ENCODE measurements at regions not wholly inside any gene's neighbourhood (a gene's known extent, or its start where the extent isn't known, plus 50 kb on each side); places are given as distances from the start of the nearest gene placed in this dataset.
A peak's percentile ranks its signal among the peaks of the same experiment; 100 is the strongest.

- Histone ChIP-seq H3K9me3 (no peaks in the 10 kb centered on the region), H3K27me3 (no peaks in the 10 kb centered on the region), H3K4me1 (no peaks in the 10 kb centered on the region), H3K27ac (no peak overlapping the region), H3K4me3 (no peak overlapping the region), H3K36me3 (replicated peaks in 1 of 2; ENCODE audit: insufficient read depth in 1 of 2, low read depth in 2 of 2) (no peaks in the 10 kb centered on the region)
- 53 to 71% methylated on average over 2 of the region's 2 CpGs for WGBS, 2 donors
- no peak for ATAC-seq
- intact Hi-C loops (cut with DNase I), result no loop called here
- no peak for DNase-seq
- no peak for TF ChIP-seq POLR2A (IDR thresholded peaks at IDR 0.05)
- no peak for TF ChIP-seq CTCF (IDR thresholded peaks at IDR 0.05)
Observed at GRCh38 chr18:59839246-59839645, 60.5 kb upstream of the PMAIP1 start.

DNA sequence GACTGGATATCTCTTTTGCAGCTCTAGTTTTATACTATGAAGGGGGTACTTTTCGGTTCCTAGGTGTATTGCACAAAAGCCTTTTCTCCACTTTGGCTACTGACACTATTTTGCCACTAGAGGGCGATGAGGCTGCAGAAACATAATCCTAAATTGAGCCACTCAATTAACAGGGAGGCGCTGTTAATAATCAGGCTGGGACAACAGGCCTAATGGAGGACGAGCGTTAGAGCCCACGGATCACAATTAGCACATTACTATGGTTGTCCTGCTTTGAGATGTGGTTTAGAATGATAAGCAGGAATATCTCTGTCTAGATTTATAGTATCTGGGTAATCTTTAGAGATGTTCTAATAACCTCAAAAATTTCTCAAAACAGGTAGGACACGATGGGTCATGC, 62.2 kb upstream of the PMAIP1 start:
- peak; percentile 30 to 54 (median 45) for DNase-seq
- Histone ChIP-seq H3K36me3 (replicated peaks in 1 of 2; ENCODE audit: insufficient read depth in 1 of 2, low read depth in 2 of 2) (no peaks in the 10 kb centered on the region), H3K27ac (no peak overlapping the region), H3K4me3 (no peak overlapping the region), H3K9me3 (no peaks in the 10 kb centered on the region), H3K4me1 (no peaks in the 10 kb centered on the region), H3K27me3 (no peaks in the 10 kb centered on the region)
- TF ChIP-seq CTCF (IDR thresholded peaks at IDR 0.05) (peak; percentile 69 to 90 (median 73)), POLR2A (IDR thresholded peaks at IDR 0.05) (no peak)
- intact Hi-C loops (cut with DNase I), result no loop called here
- 15 to 18% methylated on average over 7 of the region's 7 CpGs for WGBS, 2 donors
- no peak for ATAC-seq

DNA sequence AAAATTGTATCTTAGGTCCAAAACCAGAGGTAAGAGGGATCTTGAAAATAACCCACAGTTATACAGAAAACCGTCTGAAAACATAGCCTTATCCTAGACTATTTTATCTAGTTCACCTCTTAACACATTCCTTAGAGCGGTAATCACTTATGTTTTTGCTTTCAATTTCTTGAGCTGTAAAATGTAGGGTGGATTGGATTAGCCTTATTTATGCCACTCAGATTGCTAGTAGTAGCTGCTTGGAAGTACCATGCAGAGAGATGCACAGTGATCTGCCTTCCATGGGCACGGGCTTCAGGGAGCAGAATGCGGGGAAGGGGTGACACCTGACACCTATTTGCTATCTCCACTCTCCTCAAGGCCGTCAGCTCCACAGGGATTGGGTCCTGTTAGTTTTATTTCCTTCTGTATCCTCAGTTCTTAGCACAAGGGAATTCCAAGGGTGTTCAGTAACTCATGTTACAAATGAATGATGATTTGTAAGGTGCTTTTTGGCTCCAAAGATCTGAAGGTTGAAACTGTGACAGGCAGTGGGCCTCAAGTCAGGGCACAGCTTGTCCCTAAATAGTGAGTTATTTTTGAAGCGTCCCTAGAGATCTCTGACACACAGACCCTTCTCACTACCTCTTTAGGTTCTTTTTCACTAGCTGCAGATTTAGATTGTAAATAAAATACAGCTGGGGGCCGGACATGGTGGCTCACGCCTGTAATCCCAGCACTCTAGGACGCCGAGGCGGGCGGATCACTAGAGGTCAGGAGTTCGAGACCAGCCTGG, 64.0 kb upstream of the PMAIP1 start:
- Histone ChIP-seq H3K4me3 (no peak overlapping the region), H3K36me3 (replicated peaks in 1 of 2; ENCODE audit: insufficient read depth in 1 of 2, low read depth in 2 of 2) (no peaks in the 10 kb centered on the region), H3K27me3 (no peaks in the 10 kb centered on the region), H3K4me1 (no peaks in the 10 kb centered on the region), H3K9me3 (no peaks in the 10 kb centered on the region), H3K27ac (no peak overlapping the region)
- 58 to 61% methylated on average over 13 of the region's 13 CpGs for WGBS, 2 donors
- no peak for TF ChIP-seq CTCF (IDR thresholded peaks at IDR 0.05)
- no peak for TF ChIP-seq POLR2A (IDR thresholded peaks at IDR 0.05)
- intact Hi-C loops (cut with DNase I), result no loop called here
- DNase-seq (no peak), ATAC-seq (no peak)

- Histone ChIP-seq H3K4me3 (no peak overlapping the region), H3K9me3 (no peaks in the 10 kb centered on the region), H3K27ac (no peak overlapping the region), H3K4me1 (no peaks in the 10 kb centered on the region), H3K27me3 (no peaks in the 10 kb centered on the region), H3K36me3 (replicated peaks in 1 of 2; ENCODE audit: insufficient read depth in 1 of 2, low read depth in 2 of 2) (no peaks in the 10 kb centered on the region)
- TF ChIP-seq CTCF (IDR thresholded peaks at IDR 0.05) (no peak), POLR2A (IDR thresholded peaks at IDR 0.05) (no peak)
- intact Hi-C loops (cut with DNase I), result no loop called here
- DNase-seq (no peak), ATAC-seq (no peak)
- 36 to 42% methylated on average over 3 of the region's 3 CpGs for WGBS, 2 donors
Observed at GRCh38 chr18:59834267-59834666, 65.5 kb upstream of the PMAIP1 start.

GRCh38 chr18:59833785-59834184, 66.0 kb upstream of the PMAIP1 start:
- no peak for TF ChIP-seq POLR2A (IDR thresholded peaks at IDR 0.05)
- TF ChIP-seq CTCF (IDR thresholded peaks at IDR 0.05), result no peak
- 27 to 44% methylated on average over 3 of the region's 3 CpGs for WGBS, 2 donors
- intact Hi-C loops (cut with DNase I), result no loop called here
- H3K9me3 ChIP-seq, result no peaks in the 10 kb centered on the region
- no peaks in the 10 kb centered on the region for H3K4me1 ChIP-seq
- ATAC-seq (no peak), DNase-seq (no peak)
- H3K4me3 ChIP-seq, result no peak overlapping the region
- no peaks in the 10 kb centered on the region for H3K27me3 ChIP-seq
- no peaks in the 10 kb centered on the region for H3K36me3 ChIP-seq (replicated peaks in 1 of 2; ENCODE audit: insufficient read depth in 1 of 2, low read depth in 2 of 2)
- H3K27ac ChIP-seq, result no peak overlapping the region
